Kidney (tissue), 13 donors: ENCODE measurements at regions not wholly inside any gene's neighbourhood (a gene's known extent, or its start where the extent isn't known, plus 50 kb on each side); places are given as distances from the start of the nearest gene placed in this dataset.

ENCODE experiments used
- DNase-seq, 5 donors: peaks; one replicate each; pipeline ENCODE4 v3.0.0-alpha.2; 2013 to 2020
- FAIRE-seq: peaks from 2 replicates; lab custom pipeline; 2012; peaks lifted over from hg19 to GRCh38; lab: Jason Lieb, UNC
- H3K27ac ChIP-seq, 2 donors: one replicate each; pipeline ENCODE4 v1.7.0; 2013; ENCODE audit warnings: low read depth in 2 of 2, low read length in 2 of 2, inconsistent platforms in 1 of 2
- H3K27me3 ChIP-seq: one replicate; pipeline ENCODE4 v1.7.1; 2013; ENCODE audit warnings: low read length, inconsistent platforms; ENCODE audit not compliant: control insufficient read depth, insufficient read depth
- H3K36me3 ChIP-seq, 3 donors: one replicate each; pipeline versions ENCODE4 v1.7.0 to v1.7.1; 2013; ENCODE audit warnings: low read length in 3 of 3, control low read depth in 1 of 3, inconsistent platforms in 1 of 3; ENCODE audit not compliant: insufficient read depth in 3 of 3, control insufficient read depth in 2 of 3
- H3K4me1 ChIP-seq, 3 donors: one replicate each; pipeline versions ENCODE4 v1.7.0 to v1.7.1; 2013; ENCODE audit warnings: low read length in 3 of 3, inconsistent platforms in 1 of 3, low read depth in 1 of 3; ENCODE audit not compliant: control insufficient read depth in 2 of 3, insufficient read depth in 2 of 3
- H3K4me3 ChIP-seq, 3 donors: one replicate each; pipeline versions ENCODE4 v1.7.0 to v1.8.1; 2013; ENCODE audit warnings: low read length in 3 of 3, control low read depth in 1 of 3, inconsistent platforms in 1 of 3
- H3K9ac ChIP-seq, 3 donors: one replicate each; pipeline versions ENCODE4 v1.7.0 to v1.7.1; 2013; ENCODE audit warnings: low read length in 3 of 3, control low read depth in 1 of 3, inconsistent platforms in 1 of 3
- H3K9me3 ChIP-seq, 3 donors: one replicate each; pipeline versions ENCODE4 v1.7.0 to v1.7.1; 2013; ENCODE audit warnings: low read length in 3 of 3, control low read depth in 1 of 3, inconsistent platforms in 1 of 3; ENCODE audit not compliant: control insufficient read depth in 2 of 3, insufficient read depth in 1 of 3
- CTCF ChIP-seq: IDR thresholded peaks from 3 replicates; pipeline ENCODE4 v1.5.1; 2012; ENCODE audit warnings: mild to moderate bottlenecking, moderate library complexity, borderline replicate concordance; ENCODE audit not compliant: insufficient read depth; ENCODE audit errors: extremely low read depth
- intact Hi-C: fragments of 100-400 bp; cut with DNase I; formaldehyde crosslinking; loops from one replicate; pipeline ENCODE4 v1.11.1; 2022
- donor health status: control.
- donor health status: control.
- donor health status: control.
- donor health status: control.
- donor health status: control.
- donor health status: DM: yes; HTN: yes; CAD: no.
- donor health status: Normal renal cell carcinoma (clear cell type).

- intact Hi-C loops, result no loop called here
- FAIRE-seq (no peak), DNase-seq (no peak)
- H3K4me1 ChIP-seq, result no peaks in the 10 kb centered on the region
- H3K4me3 ChIP-seq, result no peak overlapping the region
- no peaks in the 10 kb centered on the region for H3K27me3 ChIP-seq
- no peaks in the 10 kb centered on the region for H3K9me3 ChIP-seq
- no peaks in the 10 kb centered on the region for H3K36me3 ChIP-seq
- H3K27ac ChIP-seq, result no peak overlapping the region
- TF ChIP-seq CTCF, result no peak
- no peak overlapping the region for H3K9ac ChIP-seq
Observed at GRCh38 chr7:38060637-38061036, 117.4 kb upstream of the STARD3NL start.

- no peak overlapping the region for H3K27ac ChIP-seq
- no peaks in the 10 kb centered on the region for H3K9me3 ChIP-seq
- no peak for TF ChIP-seq CTCF
- FAIRE-seq (no peak), DNase-seq (no peak)
- no peak overlapping the region for H3K4me3 ChIP-seq
- no peaks in the 10 kb centered on the region for H3K4me1 ChIP-seq
- H3K36me3 ChIP-seq, result no peaks in the 10 kb centered on the region
- intact Hi-C loops, result no loop called here
- no peak overlapping the region for H3K9ac ChIP-seq
- H3K27me3 ChIP-seq, result no peaks in the 10 kb centered on the region
Observed at GRCh38 chr7:38066391-38066790, 111.7 kb upstream of the STARD3NL start.

GRCh38 chr7:38068461-38068860 lies 109.6 kb upstream of the STARD3NL start:
- Histone ChIP-seq H3K4me1 (no peaks in the 10 kb centered on the region), H3K9ac (no peak overlapping the region), H3K27ac (no peak overlapping the region), H3K4me3 (no peak overlapping the region), H3K9me3 (no peaks in the 10 kb centered on the region), H3K27me3 (no peaks in the 10 kb centered on the region), H3K36me3 (no peaks in the 10 kb centered on the region)
- TF ChIP-seq CTCF, result no peak
- no peak for FAIRE-seq
- no peak for DNase-seq
- intact Hi-C loops, result no loop called here

GRCh38 chr7:38069052-38069451 lies 109.0 kb upstream of the STARD3NL start:
- H3K36me3 ChIP-seq, result no peaks in the 10 kb centered on the region
- H3K9me3 ChIP-seq, result no peaks in the 10 kb centered on the region
- DNase-seq (no peak), FAIRE-seq (no peak)
- H3K4me1 ChIP-seq, result no peaks in the 10 kb centered on the region
- no peak for TF ChIP-seq CTCF
- no peaks in the 10 kb centered on the region for H3K27me3 ChIP-seq
- H3K4me3 ChIP-seq, result no peak overlapping the region
- no peak overlapping the region for H3K27ac ChIP-seq
- no peak overlapping the region for H3K9ac ChIP-seq
- intact Hi-C loops, result no loop called here
